Dedifferentiated amniotic fluid mesenchymal stem cell (primary cell): ENCODE measurements at regions not wholly inside any gene's neighbourhood (a gene's known extent, or its start where the extent isn't known, plus 50 kb on each side); places are given as distances from the start of the nearest gene placed in this dataset.

ENCODE experiments used
- DNase-seq: peaks from one replicate; pipeline ENCODE4 v3.0.0-alpha.2; 2016; ENCODE audit errors: extremely low spot score

- no peak for DNase-seq
These were observed 62.1 kb downstream of the CTAGE1 start for GRCh38 chr18:22355598-22355997.

GRCh38 chr18:22355069-22355468 lies 62.6 kb downstream of the CTAGE1 start:
- no peak for DNase-seq

DNA sequence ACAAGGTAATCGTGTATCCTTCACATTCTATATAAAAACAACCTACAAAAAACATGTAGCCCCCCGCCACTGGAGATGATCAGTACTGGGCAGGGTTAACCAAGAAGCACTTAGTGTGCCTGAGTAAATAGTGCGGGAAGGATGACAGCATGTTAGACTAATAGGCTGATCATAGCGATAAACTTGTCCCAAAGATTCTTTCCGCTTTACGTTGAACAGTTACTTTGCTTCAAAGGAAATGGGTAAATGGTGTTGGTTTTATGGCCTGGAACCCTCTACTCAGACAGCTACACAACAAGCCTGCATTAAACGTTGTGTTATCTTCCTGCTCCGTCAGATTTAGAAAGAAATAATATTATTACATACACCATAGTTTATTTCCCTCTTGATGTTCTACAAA lies 67.7 kb downstream of the CTAGE1 start:
- DNase-seq: no peak

- no peak for DNase-seq
These were observed 68.3 kb downstream of the CTAGE1 start for GRCh38 chr18:22349317-22349898.

DNA sequence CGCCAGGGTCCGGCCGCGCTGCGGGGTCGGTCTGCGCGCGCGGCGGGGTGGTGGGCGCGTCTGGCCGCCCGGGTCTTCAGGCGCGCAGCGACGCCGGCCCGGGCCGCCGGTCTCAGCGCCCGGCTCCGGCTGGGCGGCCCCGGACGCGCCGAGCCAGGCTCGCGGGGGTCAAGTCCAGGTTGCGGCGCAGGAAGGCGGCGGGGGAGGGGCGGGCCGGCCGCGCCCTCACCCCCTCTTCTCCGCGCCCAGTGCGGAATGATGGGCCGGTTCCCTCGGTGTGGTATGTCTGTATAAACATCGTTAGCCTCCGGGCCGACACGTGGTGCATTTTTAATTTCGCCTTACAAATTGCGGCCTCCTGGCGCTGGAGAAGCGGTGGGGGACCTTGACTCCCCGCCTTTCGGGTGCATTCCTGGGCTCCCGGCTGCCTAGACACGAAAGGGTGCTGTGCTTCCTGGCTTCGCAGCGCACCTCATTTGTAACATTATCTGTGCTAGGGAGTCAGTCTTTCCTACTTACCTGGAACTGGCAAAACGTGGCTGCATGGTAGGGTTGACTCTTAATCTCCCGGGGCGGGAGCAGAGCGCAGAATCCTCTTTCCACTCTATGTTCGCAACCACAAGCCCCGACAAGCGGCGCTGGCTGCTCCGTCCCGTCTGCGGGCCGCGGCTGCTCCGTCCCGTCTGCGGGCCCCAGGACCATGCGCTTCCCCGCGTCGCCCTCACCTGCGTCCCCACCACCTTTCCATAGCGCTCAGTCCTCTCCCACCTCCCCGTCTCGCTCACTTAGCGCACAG lies 69.0 kb downstream of the CTAGE1 start:
- DNase-seq: peak; percentile 43

DNA sequence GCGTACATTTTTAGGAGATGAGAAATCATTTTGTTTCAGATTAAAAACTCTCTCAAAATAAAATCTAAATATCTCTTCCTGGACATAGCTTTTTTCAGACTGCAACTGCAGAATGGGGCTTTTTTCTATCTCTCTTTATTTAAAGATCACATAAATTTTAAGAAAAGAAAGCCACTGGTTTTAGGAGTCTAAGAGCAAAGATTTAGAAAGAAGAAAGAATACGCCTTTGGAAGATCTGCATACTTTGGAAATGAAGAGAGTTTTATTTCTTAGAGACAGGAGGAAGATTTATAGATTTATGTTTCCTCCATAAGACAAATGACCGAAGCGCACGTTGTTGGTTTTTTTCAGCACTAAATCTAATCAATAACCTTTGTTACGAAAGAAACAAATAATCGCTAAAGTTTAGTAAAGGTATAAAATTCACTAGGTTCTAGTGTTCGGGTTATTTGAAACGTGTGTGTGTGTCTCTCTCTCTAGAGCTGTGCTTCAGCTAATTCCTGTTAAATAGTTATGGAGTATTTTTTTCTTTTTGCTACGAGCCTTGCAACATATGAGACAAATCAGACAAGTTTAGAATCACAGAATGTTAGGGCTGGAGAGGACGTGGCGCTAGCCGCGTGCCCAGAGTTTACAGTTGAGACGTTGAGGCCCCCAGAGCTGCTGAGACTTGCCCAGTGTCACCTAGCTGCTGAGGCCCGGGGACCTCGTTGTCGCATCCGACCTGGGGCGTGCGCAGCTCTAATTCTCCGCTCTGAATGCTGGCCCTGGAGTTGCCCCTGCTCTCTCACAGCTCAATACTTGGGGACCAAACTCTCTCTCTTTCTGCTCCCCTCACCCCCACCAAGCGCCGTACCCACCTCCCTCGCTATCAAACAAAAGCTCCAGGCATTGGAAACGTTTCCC lies 69.9 kb downstream of the CTAGE1 start:
- no peak for DNase-seq

GRCh38 chr18:22346953-22347605 lies 70.6 kb downstream of the CTAGE1 start:
- DNase-seq: no peak

DNA sequence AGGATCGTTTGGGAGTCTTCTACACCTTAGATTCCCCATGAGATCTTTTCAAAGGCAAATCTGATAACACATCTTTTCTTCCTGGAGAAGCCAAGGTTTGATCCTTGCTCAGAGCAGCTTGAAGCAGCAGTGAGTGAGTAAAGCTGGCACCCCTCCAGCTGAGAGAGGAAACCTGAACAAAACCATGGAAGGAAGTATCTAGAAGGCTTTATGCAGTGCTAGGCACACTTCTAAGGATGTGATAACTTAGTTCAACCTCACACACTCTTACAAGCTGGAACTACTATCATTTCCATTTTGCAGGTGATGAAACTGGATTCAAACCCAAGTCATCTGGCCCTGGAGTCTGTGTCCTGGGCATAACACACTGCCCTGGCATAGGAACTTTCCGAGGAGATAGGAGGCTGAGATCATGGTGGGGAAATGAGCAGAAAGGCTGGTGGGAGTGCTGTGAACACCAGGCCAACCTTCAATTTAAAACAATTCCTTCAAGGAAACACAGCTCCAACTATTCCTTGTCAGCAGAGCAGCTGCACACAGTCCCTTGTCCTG lies 71.2 kb downstream of the CTAGE1 start:
- DNase-seq: no peak

DNA sequence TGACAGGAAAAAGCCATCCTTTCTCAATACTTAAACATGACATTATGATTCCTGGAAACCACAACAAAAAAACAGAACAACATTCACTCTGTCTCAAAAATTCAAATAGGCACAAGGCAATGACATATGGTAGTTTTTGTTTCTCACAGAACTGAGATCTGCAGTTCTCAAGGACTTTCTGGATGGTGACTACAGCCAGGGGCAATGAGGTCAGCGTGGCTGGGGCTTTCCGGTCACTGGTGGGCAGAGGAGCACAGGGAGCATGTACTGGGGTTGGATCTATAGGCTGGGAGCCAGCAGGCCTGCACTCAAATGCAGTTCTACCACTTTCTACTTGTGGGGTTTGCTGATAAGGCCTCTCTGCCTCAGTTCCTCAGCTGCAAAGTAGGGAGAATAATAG lies 72.0 kb downstream of the CTAGE1 start:
- DNase-seq: no peak

DNA sequence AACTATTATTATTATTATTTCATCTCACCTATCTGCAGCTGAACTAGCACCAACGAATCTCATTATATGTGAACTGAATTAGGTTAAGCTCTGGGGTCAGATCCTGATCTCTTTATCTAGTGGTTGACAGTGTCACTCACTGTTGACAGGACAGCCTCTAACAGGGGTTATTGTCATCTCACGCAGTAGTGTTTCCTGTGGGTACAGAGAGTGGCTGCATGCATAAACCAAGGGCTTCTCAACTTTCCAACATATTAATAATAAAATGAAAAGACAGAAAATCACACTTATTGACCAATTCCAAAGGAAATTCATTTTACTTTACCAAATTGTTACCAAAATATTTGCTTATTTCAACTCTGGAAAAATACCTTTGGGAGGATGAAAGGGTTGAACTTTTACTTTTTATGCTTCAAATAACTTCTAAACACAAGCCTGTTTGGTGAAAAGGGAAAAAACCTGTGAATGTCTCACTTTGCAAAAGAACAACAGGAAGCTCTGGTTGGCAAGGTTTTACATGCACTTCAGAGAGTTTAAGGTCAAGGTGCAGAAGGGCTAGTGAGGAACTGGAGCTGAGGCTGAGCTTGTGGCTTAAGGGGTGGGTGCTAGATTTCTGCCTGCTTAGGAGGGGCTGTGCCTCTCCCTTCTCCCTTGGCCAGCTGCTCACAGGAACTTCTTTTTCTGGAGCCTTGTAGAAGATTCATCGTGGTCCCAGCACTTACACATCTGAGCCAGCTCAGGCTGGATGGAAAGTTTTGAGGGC lies 72.6 kb downstream of the CTAGE1 start:
- DNase-seq: no peak

DNA sequence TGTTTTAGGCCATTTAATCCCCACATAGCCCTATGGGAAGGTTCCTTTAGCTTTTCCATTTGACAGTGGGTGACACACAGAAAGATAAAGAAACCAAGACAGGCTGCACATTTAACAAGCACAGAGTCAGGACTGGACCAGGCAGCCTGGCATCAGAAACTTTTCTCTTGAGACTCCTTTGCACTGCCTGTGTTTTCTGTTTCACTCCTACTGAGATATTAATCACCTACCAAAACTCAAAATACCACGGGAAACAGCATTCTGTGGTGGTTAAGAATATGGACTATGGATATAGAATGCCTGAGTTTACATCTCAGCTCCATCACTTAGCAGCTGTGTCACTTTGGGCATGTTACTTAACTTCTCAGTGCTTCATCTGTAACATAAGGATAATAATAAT lies 73.3 kb downstream of the CTAGE1 start:
- DNase-seq: no peak

DNA sequence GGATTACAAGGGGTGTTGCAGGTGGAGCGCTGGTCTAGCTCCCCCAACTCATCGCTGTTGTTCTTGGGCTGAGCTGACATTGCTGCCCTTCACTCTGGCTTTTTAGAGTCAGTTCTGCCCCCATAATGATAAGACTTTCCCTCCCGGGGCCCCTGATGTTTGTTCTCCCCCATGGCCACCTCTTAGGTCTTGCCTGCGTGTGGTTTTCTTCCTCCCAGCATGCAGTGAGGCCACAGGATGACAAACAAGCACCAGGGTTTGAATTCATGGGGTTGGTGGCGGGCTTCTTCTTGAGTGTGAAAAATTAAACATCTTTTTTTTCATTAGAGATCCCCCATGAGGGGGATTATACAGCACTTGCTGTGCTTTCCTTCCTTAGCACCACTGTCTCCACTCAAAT lies 74.1 kb downstream of the CTAGE1 start:
- no peak for DNase-seq

DNA sequence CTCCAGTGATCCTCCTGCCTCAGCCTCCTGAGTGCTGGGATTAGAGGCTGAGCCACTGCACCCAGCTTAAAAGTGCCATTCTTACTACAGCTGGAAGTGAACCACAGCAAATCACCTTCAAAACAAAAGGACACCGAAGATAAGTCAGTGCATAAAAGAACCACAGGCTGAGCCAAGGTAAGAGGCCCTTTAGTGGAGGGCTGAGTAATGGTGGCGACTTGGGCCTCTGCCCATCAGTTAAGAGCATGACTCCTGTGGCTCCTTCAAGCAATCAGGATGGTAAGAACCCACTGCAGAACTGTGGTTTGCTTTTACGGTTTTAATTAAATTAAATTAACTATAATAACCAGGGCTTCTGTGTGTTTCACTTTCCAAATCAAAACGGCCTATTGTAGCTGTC lies 75.1 kb downstream of the CTAGE1 start:
- no peak for DNase-seq

GRCh38 chr18:22340331-22340730 lies 77.4 kb downstream of the CTAGE1 start:
- DNase-seq: no peak

DNA sequence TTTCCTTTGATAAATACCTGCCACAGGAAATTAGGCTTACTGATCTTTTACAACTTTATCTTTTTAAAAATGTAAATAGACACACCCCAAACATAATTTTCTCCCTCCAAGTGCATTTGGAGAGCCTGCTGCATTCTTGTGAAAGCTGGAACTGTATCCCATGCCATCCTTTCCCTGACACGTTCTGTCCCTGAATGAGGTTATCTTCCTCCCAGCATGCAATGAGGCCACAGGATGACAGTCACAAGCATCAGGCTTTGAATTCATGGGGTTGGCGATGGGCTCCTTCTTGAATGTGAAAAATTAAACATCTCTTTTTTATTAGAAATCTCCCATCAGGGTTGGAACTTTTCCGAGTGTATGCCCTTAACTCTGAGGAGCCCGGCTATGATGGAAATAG lies 77.8 kb downstream of the CTAGE1 start:
- no peak for DNase-seq

DNA sequence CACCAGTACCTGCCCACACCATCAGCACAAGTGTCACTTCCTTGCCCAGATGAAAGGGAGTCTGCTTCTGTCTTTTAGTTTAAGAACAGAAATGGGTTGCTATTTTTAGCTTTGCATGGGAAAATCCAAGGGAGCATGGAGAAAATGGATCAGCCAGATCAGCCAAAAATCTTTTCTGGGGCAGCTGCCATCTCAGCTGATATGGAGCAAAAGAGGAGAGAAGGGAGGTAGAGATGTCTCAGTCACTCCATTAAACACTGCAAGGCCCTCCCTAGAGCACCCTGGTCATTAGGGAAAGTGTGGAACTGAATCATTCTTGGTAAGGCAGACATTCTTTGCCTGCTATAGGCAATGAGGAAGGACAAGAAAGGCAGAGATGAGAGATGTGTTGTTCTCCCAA lies 79.9 kb downstream of the CTAGE1 start:
- no peak for DNase-seq

GRCh38 chr18:22337306-22337705 lies 80.4 kb downstream of the CTAGE1 start:
- no peak for DNase-seq

GRCh38 chr18:22336406-22336805 lies 81.3 kb downstream of the CTAGE1 start:
- no peak for DNase-seq

DNA sequence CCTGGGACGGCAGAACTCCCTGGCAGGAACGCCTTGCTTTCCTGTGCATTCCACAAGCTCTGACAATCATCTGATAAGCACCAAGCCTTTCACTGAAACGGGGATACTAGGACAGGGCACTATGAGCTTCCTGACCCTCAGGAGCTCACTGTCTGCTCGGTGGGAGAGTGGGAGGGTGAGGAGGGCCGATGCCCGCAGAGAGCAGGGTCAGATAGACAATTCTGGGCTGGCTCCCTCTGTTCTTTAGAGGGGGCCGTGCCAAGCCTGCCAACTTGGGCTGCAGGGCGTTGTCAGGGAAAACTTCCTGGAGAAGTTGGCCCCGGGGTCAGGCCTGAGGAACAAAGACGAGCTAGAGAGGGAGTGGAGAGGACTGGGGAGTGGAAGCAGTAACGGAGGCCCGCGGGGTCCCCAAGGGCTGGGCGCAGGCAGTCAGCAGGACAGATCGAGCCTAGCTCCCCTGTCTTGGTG lies 82.0 kb downstream of the CTAGE1 start:
- no peak for DNase-seq

- DNase-seq: no peak
These were observed 83.1 kb downstream of the CTAGE1 start for GRCh38 chr18:22334567-22334966.

DNA sequence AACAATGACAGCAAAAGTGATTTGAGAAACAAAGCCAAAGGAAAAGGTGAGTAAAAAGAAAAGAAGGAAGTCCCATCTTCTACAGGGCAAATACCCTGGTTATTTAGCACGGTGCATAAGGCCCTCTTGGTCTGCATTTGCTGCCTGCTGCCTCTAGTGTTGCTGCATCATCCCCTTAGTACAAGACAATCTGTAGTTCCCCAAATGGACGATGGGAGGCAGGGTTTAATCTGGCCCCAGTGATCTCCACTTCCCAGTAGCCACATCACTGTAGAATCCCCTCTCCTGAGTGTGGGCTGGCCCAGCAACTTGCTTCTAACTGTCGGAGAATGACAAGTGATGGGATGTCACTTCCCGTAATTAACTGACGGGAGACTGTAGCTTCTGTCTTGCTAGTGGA lies 85.1 kb downstream of the CTAGE1 start:
- DNase-seq: no peak
